ENCODE measurements at regions not wholly inside any gene's neighbourhood (a gene's known extent, or its start where the extent isn't known, plus 50 kb on each side); places are given as distances from the start of the nearest gene placed in this dataset.

DNA sequence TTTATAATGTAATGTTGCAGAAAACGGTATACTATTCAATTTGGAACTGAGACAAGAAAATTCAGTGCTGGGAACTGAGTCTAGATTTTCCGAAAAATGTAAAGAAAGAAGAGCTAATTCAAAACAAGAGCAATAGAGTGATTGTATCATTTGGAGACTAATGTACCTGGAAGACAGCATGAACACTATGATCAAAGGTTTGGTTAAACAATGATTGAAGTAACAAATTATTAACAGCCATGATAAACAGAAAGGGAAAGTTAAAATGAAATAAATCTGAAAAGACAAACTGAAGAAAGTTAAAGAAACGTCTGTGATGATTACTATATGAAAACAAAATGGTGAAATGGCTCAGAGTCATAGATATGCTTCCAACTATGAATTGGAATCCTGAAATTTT, 300.6 kb upstream of the MPDZ start:
- intact Hi-C loops (cut with DNase I), result no loop called here
- no peaks in the 10 kb centered on the region for H3K27me3 ChIP-seq
- H3K27ac ChIP-seq, result no peak overlapping the region
- TF ChIP-seq, protein P1, sequence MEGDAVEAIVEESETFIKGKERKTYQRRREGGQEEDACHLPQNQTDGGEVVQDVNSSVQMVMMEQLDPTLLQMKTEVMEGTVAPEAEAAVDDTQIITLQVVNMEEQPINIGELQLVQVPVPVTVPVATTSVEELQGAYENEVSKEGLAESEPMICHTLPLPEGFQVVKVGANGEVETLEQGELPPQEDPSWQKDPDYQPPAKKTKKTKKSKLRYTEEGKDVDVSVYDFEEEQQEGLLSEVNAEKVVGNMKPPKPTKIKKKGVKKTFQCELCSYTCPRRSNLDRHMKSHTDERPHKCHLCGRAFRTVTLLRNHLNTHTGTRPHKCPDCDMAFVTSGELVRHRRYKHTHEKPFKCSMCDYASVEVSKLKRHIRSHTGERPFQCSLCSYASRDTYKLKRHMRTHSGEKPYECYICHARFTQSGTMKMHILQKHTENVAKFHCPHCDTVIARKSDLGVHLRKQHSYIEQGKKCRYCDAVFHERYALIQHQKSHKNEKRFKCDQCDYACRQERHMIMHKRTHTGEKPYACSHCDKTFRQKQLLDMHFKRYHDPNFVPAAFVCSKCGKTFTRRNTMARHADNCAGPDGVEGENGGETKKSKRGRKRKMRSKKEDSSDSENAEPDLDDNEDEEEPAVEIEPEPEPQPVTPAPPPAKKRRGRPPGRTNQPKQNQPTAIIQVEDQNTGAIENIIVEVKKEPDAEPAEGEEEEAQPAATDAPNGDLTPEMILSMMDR (IDR thresholded peaks at IDR 0.05), result no peak
- TF ChIP-seq POLR2AphosphoS5 (IDR thresholded peaks at IDR 0.05; ENCODE audit: insufficient read depth in 1 of 2, low read depth in 1 of 2) (no peak), POLR2A (IDR thresholded peaks at IDR 0.05) (no peak)
- H3K9me3 ChIP-seq, result no peaks in the 10 kb centered on the region
- no peaks in the 10 kb centered on the region for H3K4me1 ChIP-seq
- no peaks in the 10 kb centered on the region for H3K36me3 ChIP-seq
- no peak for DNase-seq (ENCODE audit: extremely low spot score in 2 of 2)
- no peak overlapping the region for H3K4me3 ChIP-seq

- no peaks in the 10 kb centered on the region for H3K9me3 ChIP-seq
- H3K4me3 ChIP-seq, result no peak overlapping the region
- no peak for DNase-seq (ENCODE audit: extremely low spot score in 2 of 2)
- intact Hi-C loops (cut with DNase I), result no loop called here
- H3K27ac ChIP-seq, result no peak overlapping the region
- H3K36me3 ChIP-seq, result no peaks in the 10 kb centered on the region
- H3K4me1 ChIP-seq, result no peaks in the 10 kb centered on the region
- no peaks in the 10 kb centered on the region for H3K27me3 ChIP-seq
- no peak for TF ChIP-seq POLR2A (IDR thresholded peaks at IDR 0.05)
- TF ChIP-seq, protein P1 (IDR thresholded peaks at IDR 0.05), result no peak
- no peak for TF ChIP-seq POLR2AphosphoS5 (IDR thresholded peaks at IDR 0.05; ENCODE audit: insufficient read depth in 1 of 2, low read depth in 1 of 2)
Measured at GRCh38 chr9:13576101-13576500, 296.6 kb upstream of the MPDZ start.

DNA sequence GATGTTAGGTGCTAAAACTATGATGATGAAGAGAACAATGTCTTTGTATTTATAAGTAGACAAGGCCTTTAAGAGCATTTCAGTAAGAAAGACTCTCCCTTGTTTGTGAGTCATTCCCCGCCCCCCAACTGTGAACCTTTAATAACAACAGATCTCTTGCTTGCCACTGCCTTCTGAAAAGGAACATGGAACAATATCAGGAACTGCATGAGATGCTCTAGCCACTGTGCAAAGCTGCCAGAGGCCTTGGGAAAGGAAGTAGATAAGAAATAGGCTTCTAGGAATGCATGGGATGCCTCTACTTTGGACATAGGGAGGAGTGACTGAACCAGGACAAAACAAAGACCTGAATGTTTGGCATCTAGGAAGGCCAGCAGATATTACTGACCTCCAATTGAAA, 296.1 kb upstream of the MPDZ start:
- Histone ChIP-seq H3K27me3 (no peaks in the 10 kb centered on the region), H3K4me3 (no peak overlapping the region), H3K36me3 (no peaks in the 10 kb centered on the region), H3K27ac (no peak overlapping the region), H3K4me1 (no peaks in the 10 kb centered on the region), H3K9me3 (no peaks in the 10 kb centered on the region)
- intact Hi-C loops (cut with DNase I), result no loop called here
- no peak for DNase-seq (ENCODE audit: extremely low spot score in 2 of 2)
- no peak for TF ChIP-seq POLR2AphosphoS5 (IDR thresholded peaks at IDR 0.05; ENCODE audit: insufficient read depth in 1 of 2, low read depth in 1 of 2)
- TF ChIP-seq POLR2A (IDR thresholded peaks at IDR 0.05), result no peak
- TF ChIP-seq, protein P1 (IDR thresholded peaks at IDR 0.05), result no peak

- intact Hi-C loops (cut with DNase I), result no loop called here
- Histone ChIP-seq H3K27ac (no peak overlapping the region), H3K4me1 (peaks cover 20% of the 10 kb centered on the region), H3K36me3 (no peaks in the 10 kb centered on the region), H3K9me3 (no peaks in the 10 kb centered on the region), H3K4me3 (no peak overlapping the region), H3K27me3 (no peaks in the 10 kb centered on the region)
- TF ChIP-seq POLR2AphosphoS5 (IDR thresholded peaks at IDR 0.05; ENCODE audit: insufficient read depth in 1 of 2, low read depth in 1 of 2) (no peak), POLR2A (IDR thresholded peaks at IDR 0.05) (no peak)
- TF ChIP-seq, protein P1 (IDR thresholded peaks at IDR 0.05), result no peak
- no peak for DNase-seq (ENCODE audit: extremely low spot score in 2 of 2)
Measured at GRCh38 chr9:13570068-13570974, 290.8 kb upstream of the MPDZ start.

GRCh38 chr9:13569602-13570067, 290.1 kb upstream of the MPDZ start:
- intact Hi-C loops (cut with DNase I), result no loop called here
- no peak overlapping the region for H3K4me3 ChIP-seq
- no peak for DNase-seq (ENCODE audit: extremely low spot score in 2 of 2)
- H3K27ac ChIP-seq, result no peak overlapping the region
- H3K27me3 ChIP-seq, result no peaks in the 10 kb centered on the region
- peaks cover 20% of the 10 kb centered on the region for H3K4me1 ChIP-seq
- no peak for TF ChIP-seq POLR2AphosphoS5 (IDR thresholded peaks at IDR 0.05; ENCODE audit: insufficient read depth in 1 of 2, low read depth in 1 of 2)
- TF ChIP-seq, protein P1 (IDR thresholded peaks at IDR 0.05), result no peak
- TF ChIP-seq POLR2A (IDR thresholded peaks at IDR 0.05), result no peak
- no peaks in the 10 kb centered on the region for H3K36me3 ChIP-seq
- H3K9me3 ChIP-seq, result no peaks in the 10 kb centered on the region

Data from vagina (tissue), 2 donors.